ENCODE measurements at regions not wholly inside any gene's neighbourhood (a gene's known extent, or its start where the extent isn't known, plus 50 kb on each side); places are given as distances from the start of the nearest gene placed in this dataset.

DNA sequence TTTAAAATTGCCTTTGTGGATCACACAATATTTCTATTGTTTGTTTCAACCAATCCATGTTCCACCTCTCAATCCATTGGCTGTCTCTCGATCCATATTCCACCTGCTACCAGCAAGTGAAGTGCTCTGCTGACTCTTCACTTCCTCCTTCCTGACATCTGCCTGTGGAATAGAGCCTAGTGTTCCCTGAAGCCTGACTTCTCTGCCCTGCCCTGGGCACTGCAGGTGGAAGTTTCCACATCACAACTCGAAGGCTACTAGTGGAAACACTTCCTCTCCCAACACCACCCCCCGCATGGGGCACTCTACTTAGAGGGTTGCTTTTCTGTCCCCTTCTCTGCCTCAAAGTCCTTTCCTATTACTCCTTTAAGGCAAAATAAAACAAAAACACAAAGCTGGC, 563.8 kb upstream of the IGFBP3 start:
- no peak for TF ChIP-seq EZH2 (IDR thresholded peaks at IDR 0.05; ENCODE audit: borderline replicate concordance, insufficient read depth, low read depth, low read length, poor library complexity, severe bottlenecking)
- TF ChIP-seq, protein P1, sequence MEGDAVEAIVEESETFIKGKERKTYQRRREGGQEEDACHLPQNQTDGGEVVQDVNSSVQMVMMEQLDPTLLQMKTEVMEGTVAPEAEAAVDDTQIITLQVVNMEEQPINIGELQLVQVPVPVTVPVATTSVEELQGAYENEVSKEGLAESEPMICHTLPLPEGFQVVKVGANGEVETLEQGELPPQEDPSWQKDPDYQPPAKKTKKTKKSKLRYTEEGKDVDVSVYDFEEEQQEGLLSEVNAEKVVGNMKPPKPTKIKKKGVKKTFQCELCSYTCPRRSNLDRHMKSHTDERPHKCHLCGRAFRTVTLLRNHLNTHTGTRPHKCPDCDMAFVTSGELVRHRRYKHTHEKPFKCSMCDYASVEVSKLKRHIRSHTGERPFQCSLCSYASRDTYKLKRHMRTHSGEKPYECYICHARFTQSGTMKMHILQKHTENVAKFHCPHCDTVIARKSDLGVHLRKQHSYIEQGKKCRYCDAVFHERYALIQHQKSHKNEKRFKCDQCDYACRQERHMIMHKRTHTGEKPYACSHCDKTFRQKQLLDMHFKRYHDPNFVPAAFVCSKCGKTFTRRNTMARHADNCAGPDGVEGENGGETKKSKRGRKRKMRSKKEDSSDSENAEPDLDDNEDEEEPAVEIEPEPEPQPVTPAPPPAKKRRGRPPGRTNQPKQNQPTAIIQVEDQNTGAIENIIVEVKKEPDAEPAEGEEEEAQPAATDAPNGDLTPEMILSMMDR (IDR thresholded peaks at IDR 0.05): no peak
- 54% methylated on average over 3 of the region's 3 CpGs for WGBS (ENCODE audit: insufficient coverage)
- H3K36me3 ChIP-seq (replicated peaks in 1 of 2; ENCODE audit: control extremely low read depth in 1 of 2, control insufficient read depth in 1 of 2, extremely low read depth in 1 of 2, insufficient read depth in 2 of 2, low read length in 1 of 2): no peaks in the 10 kb centered on the region
- Mint-ChIP-seq H3K4me3 (no peak overlapping the region), H3K9me3 (ENCODE audit: insufficient read depth) (peaks cover 7% of the 10 kb centered on the region), H3K27ac (no peak overlapping the region), H3K4me1 (no peaks in the 10 kb centered on the region), H3K27me3 (no peaks in the 10 kb centered on the region)
- ATAC-seq (ENCODE audit: low read depth) (no peak), DNase-seq (no peak)
- H3K27me3 ChIP-seq (replicated peaks in 1 of 4; ENCODE audit: control extremely low read depth in 1 of 4, control insufficient read depth in 3 of 4, insufficient read depth in 4 of 4, low read length in 3 of 4): no peaks in the 10 kb centered on the region
- H3K4me2 ChIP-seq (replicated peaks; ENCODE audit: low read depth, low read length, poor library complexity, severe bottlenecking): no peak overlapping the region
- intact Hi-C loops (cut with micrococcal nuclease): no loop called here
- no peak overlapping the region for H3K4me3 ChIP-seq (ENCODE audit: control extremely low read depth in 1 of 5, extremely low read depth in 1 of 5, insufficient read depth in 1 of 5, low read depth in 2 of 5, low read length in 4 of 5)
- ChIA-PET POLR2A (no interaction called here), CTCF (no interaction called here)
- H4K20me1 ChIP-seq (ENCODE audit: control insufficient read depth, insufficient read depth, low read length, poor library complexity, severe bottlenecking): no peaks in the 10 kb centered on the region
- no peak overlapping the region for H2AFZ ChIP-seq (ENCODE audit: insufficient read depth, low read depth, low read length, poor library complexity, severe bottlenecking)
- H3K27ac ChIP-seq (ENCODE audit: low read length in 2 of 2): no peak overlapping the region
- H3K9ac ChIP-seq (ENCODE audit: low read length): no peak overlapping the region
- H3K9me3 ChIP-seq (ENCODE audit: control extremely low read depth in 1 of 3, control insufficient read depth in 2 of 3, insufficient read depth in 1 of 3, low read length in 2 of 3): no peaks in the 10 kb centered on the region
- no peaks in the 10 kb centered on the region for H3K79me2 ChIP-seq (ENCODE audit: control insufficient read depth, insufficient read depth, low read length)
- H3K4me1 ChIP-seq (ENCODE audit: control insufficient read depth in 2 of 2, insufficient read depth in 2 of 2, low read length in 2 of 2): no peaks in the 10 kb centered on the region

DNA sequence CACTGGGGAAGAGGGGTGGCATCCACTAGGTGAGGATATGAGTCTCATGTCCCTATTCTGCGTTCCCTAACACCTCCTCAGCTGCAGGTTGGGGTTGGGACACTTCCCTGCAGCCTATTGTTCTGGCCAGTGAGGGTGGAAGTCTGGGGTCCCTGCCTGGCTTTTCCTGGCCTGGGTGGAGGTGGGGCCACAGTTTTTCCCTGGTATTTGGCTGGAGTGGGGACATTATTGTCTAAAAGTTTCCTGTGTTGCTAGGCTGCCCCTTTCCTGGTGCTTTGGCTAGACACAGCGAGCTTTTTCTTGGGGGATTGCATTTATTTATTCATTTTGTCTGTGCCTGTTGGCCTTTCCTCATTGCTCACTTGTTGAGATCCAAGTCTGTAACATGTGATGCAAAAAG, 559.5 kb upstream of the IGFBP3 start:
- Histone ChIP-seq H4K20me1 (ENCODE audit: control insufficient read depth, insufficient read depth, low read length, poor library complexity, severe bottlenecking) (no peaks in the 10 kb centered on the region), H3K27ac (ENCODE audit: low read length in 2 of 2) (no peak overlapping the region), H3K4me3 (ENCODE audit: control extremely low read depth in 1 of 5, extremely low read depth in 1 of 5, insufficient read depth in 1 of 5, low read depth in 2 of 5, low read length in 4 of 5) (no peak overlapping the region), H3K9me3 (ENCODE audit: control extremely low read depth in 1 of 3, control insufficient read depth in 2 of 3, insufficient read depth in 1 of 3, low read length in 2 of 3) (peaks cover 0 to 3% (median 0%) of the 10 kb centered on the region in 3 donors), H3K4me1 (ENCODE audit: control insufficient read depth in 2 of 2, insufficient read depth in 2 of 2, low read length in 2 of 2) (no peaks in the 10 kb centered on the region), H3K4me2 (replicated peaks; ENCODE audit: low read depth, low read length, poor library complexity, severe bottlenecking) (no peak overlapping the region), H3K27me3 (replicated peaks in 1 of 4; ENCODE audit: control extremely low read depth in 1 of 4, control insufficient read depth in 3 of 4, insufficient read depth in 4 of 4, low read length in 3 of 4) (no peaks in the 10 kb centered on the region), H3K9ac (ENCODE audit: low read length) (no peak overlapping the region), H2AFZ (ENCODE audit: insufficient read depth, low read depth, low read length, poor library complexity, severe bottlenecking) (no peak overlapping the region), H3K36me3 (replicated peaks in 1 of 2; ENCODE audit: control extremely low read depth in 1 of 2, control insufficient read depth in 1 of 2, extremely low read depth in 1 of 2, insufficient read depth in 2 of 2, low read length in 1 of 2) (no peaks in the 10 kb centered on the region), H3K79me2 (ENCODE audit: control insufficient read depth, insufficient read depth, low read length) (no peaks in the 10 kb centered on the region)
- POLR2A ChIA-PET: no interaction called here
- DNase-seq (no peak), ATAC-seq (ENCODE audit: low read depth) (no peak)
- no peaks in the 10 kb centered on the region for H3K4me1 Mint-ChIP-seq
- H3K9me3 Mint-ChIP-seq (ENCODE audit: insufficient read depth): peaks cover 7% of the 10 kb centered on the region
- H3K4me3 Mint-ChIP-seq: no peak overlapping the region
- no peaks in the 10 kb centered on the region for H3K27me3 Mint-ChIP-seq
- 60% methylated on average over 1 of the region's 2 CpGs for WGBS (ENCODE audit: insufficient coverage)
- H3K27ac Mint-ChIP-seq: no peak overlapping the region
- intact Hi-C loops (cut with micrococcal nuclease): no loop called here
- TF ChIP-seq EZH2 (IDR thresholded peaks at IDR 0.05; ENCODE audit: borderline replicate concordance, insufficient read depth, low read depth, low read length, poor library complexity, severe bottlenecking): no peak
- TF ChIP-seq, protein P1 (IDR thresholded peaks at IDR 0.05): no peak
- CTCF ChIA-PET: no interaction called here
